Ascending aorta (tissue), 2 donors: ENCODE measurements at regions not wholly inside any gene's neighbourhood (a gene's known extent, or its start where the extent isn't known, plus 50 kb on each side); places are given as distances from the start of the nearest gene placed in this dataset.

ENCODE experiments used
- DNase-seq, 2 donors: peaks; one replicate each; pipeline ENCODE4 v3.0.0-alpha.2; 2019; ENCODE audit warnings: low spot score in 2 of 2
- H3K27ac ChIP-seq, 2 donors: fragments of 200-600 bp; sonication (generic); one replicate each; pipeline ENCODE4 v1.5.1; 2016 to 2017; ENCODE audit warnings: mild to moderate bottlenecking in 1 of 2
- H3K27me3 ChIP-seq: fragments of 200-600 bp; sonication (generic); one replicate; pipeline ENCODE4 v1.5.1; 2017
- H3K36me3 ChIP-seq, 2 donors: fragments of 200-600 bp; sonication (generic); one replicate each; pipeline ENCODE4 v1.5.1; 2016
- H3K4me1 ChIP-seq, 2 donors: fragments of 200-600 bp; sonication (generic); one replicate each; pipeline ENCODE4 v1.5.1; 2016 to 2017; ENCODE audit warnings: mild to moderate bottlenecking in 1 of 2
- H3K4me3 ChIP-seq, 2 donors: fragments of 200-600 bp; sonication (generic); one replicate each; pipeline ENCODE4 v1.5.1; 2016 to 2017; ENCODE audit warnings: mild to moderate bottlenecking in 1 of 2
- H3K9me3 ChIP-seq, 2 donors: fragments of 200-600 bp; sonication (generic); one replicate each; pipeline ENCODE4 v1.5.1; 2016
- CTCF ChIP-seq, 3 experiments: fragments of 200-600 bp in 2 of 3; fragments of 450-650 bp in 1 of 3; sonication (generic) in 2 of 3; IDR thresholded peaks; one replicate each; pipeline ENCODE4 v1.5.1; 2016 to 2019; ENCODE audit warnings: antibody characterized with exemption in 3 of 3, mild to moderate bottlenecking in 1 of 3, moderate library complexity in 1 of 3
- intact Hi-C: fragments of 100-400 bp; cut with DNase I; formaldehyde crosslinking; loops from one replicate; pipeline ENCODE4 v1.15.1; 2023

- H3K36me3 ChIP-seq, result no peaks in the 10 kb centered on the region
- H3K27ac ChIP-seq, result no peak overlapping the region
- intact Hi-C loops, result no loop called here
- H3K4me1 ChIP-seq, result peaks cover 0 to 8% of the 10 kb centered on the region in 2 donors
- H3K4me3 ChIP-seq, result no peak overlapping the region
- H3K27me3 ChIP-seq, result no peaks in the 10 kb centered on the region
- DNase-seq, result no peak
- no peaks in the 10 kb centered on the region for H3K9me3 ChIP-seq
- TF ChIP-seq CTCF (IDR thresholded peaks at IDR 0.05), result no peak
These were observed 70.2 kb upstream of the CUX1 start for GRCh38 chr7:101747053-101747878.

- no peak for DNase-seq
- Histone ChIP-seq H3K4me3 (no peak overlapping the region), H3K27me3 (no peaks in the 10 kb centered on the region), H3K27ac (no peak overlapping the region), H3K4me1 (peaks cover 0 to 8% of the 10 kb centered on the region in 2 donors), H3K9me3 (no peaks in the 10 kb centered on the region), H3K36me3 (no peaks in the 10 kb centered on the region)
- intact Hi-C loops, result no loop called here
- no peak for TF ChIP-seq CTCF (IDR thresholded peaks at IDR 0.05)
These were observed 69.5 kb upstream of the CUX1 start for GRCh38 chr7:101747879-101748345.

- no peak for TF ChIP-seq CTCF (IDR thresholded peaks at IDR 0.05)
- Histone ChIP-seq H3K27me3 (no peaks in the 10 kb centered on the region), H3K4me3 (no peak overlapping the region), H3K27ac (no peak overlapping the region), H3K4me1 (no peaks in the 10 kb centered on the region), H3K9me3 (no peaks in the 10 kb centered on the region), H3K36me3 (no peaks in the 10 kb centered on the region)
- no peak for DNase-seq
- intact Hi-C loops, result no loop called here
These were observed 67.5 kb upstream of the CUX1 start for GRCh38 chr7:101749891-101750290.

GRCh38 chr7:101753316-101753715 lies 64.1 kb upstream of the CUX1 start:
- intact Hi-C loops, result no loop called here
- no peaks in the 10 kb centered on the region for H3K36me3 ChIP-seq
- no peak overlapping the region for H3K27ac ChIP-seq
- no peaks in the 10 kb centered on the region for H3K4me1 ChIP-seq
- DNase-seq, result no peak
- H3K9me3 ChIP-seq, result no peaks in the 10 kb centered on the region
- H3K27me3 ChIP-seq, result no peaks in the 10 kb centered on the region
- no peak for TF ChIP-seq CTCF (IDR thresholded peaks at IDR 0.05)
- no peak overlapping the region for H3K4me3 ChIP-seq

- H3K9me3 ChIP-seq, result no peaks in the 10 kb centered on the region
- H3K27me3 ChIP-seq, result no peaks in the 10 kb centered on the region
- no peaks in the 10 kb centered on the region for H3K36me3 ChIP-seq
- no peak overlapping the region for H3K27ac ChIP-seq
- no peak for DNase-seq
- peak overlapping the region; percentile 51 to 60 for H3K4me3 ChIP-seq
- intact Hi-C loops, result no loop called here
- H3K4me1 ChIP-seq, result no peaks in the 10 kb centered on the region
- no peak for TF ChIP-seq CTCF (IDR thresholded peaks at IDR 0.05)
These were observed 62.8 kb upstream of the CUX1 start for GRCh38 chr7:101754424-101755159.
